GM21825 (cell line): ENCODE measurements at regions not wholly inside any gene's neighbourhood (a gene's known extent, or its start where the extent isn't known, plus 50 kb on each side); places are given as distances from the start of the nearest gene placed in this dataset.

ENCODE experiments used
- ATAC-seq: cut with Tn5 transposase; IDR thresholded peaks from one replicate; pipeline ENCODE4 v1.9.1; 2021; ENCODE audit warnings: mild to moderate bottlenecking, moderate library complexity; ENCODE audit not compliant: unreplicated experiment

DNA sequence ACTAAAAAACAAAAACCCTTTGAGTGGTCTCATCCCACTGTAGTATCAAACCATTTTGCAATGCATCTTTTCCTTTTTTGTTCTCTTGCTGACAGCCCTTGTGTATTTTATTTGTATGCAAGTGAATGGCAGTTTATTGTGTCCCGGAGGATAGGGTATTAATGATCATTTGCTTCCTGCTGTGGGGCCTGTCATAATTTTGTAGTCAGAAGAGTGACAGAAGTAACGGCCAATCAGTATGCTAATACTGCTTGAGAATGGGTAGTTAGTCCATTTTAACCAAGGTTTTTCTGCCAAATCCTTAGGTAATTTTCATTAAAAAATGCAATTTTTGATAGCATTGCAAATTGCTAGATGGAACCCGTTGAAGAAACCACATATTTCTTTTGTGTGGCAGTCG is 75.5 kb upstream of the PLSCR5 start:
- ATAC-seq = no peak

DNA sequence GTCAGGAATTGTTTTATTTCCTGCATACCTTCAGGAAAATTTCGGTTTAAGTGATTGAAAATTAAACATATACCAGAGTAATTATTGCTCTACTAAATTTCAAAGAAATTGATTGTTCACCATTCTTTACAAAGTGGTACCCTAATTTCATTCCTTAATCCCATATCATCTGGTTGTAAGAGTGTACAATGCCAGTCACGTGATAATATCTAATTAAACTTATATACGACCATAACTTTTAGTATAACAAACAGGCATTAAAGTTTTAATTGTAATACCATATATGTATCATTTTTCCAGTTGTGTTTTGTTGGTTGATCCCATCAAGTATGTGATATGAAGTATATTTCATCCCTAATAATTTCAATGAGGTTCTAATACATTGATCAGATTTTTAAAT is 74.8 kb upstream of the PLSCR5 start:
- no peak for ATAC-seq

DNA sequence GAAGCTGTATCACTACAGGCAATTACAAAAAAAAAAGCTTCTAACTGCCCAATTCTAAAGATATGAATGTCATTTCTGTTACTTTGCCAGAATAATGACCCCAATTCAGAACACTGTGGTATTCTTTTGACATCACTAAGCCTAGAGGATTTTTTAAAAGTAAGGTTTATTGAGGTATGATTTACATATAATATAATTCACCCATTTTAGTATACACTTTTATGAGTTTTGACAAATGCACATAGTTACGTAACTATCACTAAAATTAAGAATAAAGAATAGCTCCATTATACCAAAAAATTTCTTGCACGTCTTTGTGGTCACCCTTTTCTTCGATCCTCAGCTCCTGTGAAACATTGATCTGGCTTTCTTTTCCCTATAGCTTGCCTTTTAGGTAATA is 74.0 kb upstream of the PLSCR5 start:
- no peak for ATAC-seq

DNA sequence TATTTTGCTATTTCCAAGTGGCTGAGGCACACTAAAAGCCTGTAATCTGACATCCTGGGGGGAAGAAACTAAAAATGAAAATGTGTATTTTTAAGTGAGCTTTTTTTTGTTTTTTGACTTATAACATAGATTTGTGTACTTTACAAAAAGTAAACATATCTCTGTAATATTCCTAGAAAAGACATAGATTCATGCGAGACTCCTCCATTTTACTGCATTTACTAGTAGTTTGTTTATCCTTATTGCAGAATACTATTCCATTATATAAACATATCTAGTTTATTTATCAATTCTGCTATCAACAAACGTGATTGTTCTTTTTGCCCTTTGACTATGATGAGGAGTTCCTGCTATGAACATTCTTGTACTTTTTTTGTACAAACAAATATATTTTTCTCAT is 67.8 kb upstream of the PLSCR5 start:
- no peak for ATAC-seq

DNA sequence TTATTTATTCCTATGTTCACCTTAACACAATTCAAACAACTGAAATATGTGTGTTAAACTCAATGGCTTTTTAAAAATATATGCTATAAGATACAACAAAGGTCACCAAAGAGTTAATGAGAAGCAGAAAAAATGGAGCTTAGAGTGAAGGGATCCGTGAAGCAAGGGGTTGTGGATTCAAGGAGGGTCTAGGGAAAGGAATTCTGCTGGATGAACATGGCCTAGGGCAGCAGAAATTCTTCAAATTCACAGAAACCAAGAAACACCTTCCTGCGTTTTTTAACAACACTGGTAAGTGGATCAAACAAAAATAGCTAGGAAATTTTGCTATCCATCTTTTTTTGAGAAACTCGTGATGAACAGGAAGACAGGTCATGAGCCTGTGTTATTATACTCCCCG is 59.3 kb upstream of the PLSCR5 start:
- no peak for ATAC-seq

DNA sequence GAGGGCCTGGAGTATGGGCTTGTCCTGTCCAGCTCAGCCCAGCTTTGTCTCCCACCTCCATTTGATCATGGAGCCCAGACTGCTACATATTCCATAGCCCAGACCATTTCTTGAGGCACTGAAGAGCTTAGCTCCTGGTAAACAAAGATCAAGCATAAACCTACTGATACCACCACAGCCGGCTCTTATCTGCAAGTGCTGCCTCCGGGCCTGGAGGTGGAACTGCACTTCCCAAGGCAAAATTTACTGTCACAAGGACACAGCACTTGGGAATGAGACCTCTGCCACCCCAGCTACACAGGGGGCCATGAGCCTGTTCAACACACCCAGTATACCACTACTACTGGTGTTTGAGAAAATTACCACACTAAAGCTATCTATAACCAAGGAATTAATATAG is 53.7 kb upstream of the PLSCR5 start:
- ATAC-seq = no peak

DNA sequence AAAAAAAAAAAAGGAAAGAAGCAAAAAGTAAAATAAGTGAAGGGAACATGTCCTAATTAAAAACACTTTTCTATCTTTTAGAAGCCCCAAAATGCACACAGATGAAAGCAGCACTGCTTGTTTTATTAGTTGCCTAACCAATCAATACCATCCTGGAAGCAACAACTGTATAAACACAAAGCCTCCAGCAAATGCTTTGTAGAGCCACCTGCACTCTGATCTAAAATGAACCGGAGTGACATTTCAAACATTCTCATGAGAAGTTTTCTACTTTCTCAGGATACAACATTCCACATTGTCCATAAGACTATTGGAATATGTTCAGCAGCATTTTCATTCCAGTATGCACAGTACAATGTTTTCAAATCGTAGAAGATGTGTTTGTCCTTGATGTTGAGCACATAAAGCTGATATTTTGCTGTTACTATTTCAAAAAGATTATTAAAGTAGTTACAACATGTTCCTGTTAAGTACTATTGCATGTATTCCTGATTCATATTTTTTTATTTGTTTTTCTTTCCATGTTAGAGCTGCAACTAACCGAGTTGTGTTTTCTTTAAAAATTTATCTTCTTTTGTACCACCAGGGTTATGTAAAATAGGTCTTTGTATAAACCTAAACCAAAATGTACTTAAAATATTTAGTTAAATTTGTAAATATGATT is 50.3 kb upstream of the PLSCR5 start:
- no peak for ATAC-seq
